ENCODE measurements at regions not wholly inside any gene's neighbourhood (a gene's known extent, or its start where the extent isn't known, plus 50 kb on each side); places are given as distances from the start of the nearest gene placed in this dataset.

DNA sequence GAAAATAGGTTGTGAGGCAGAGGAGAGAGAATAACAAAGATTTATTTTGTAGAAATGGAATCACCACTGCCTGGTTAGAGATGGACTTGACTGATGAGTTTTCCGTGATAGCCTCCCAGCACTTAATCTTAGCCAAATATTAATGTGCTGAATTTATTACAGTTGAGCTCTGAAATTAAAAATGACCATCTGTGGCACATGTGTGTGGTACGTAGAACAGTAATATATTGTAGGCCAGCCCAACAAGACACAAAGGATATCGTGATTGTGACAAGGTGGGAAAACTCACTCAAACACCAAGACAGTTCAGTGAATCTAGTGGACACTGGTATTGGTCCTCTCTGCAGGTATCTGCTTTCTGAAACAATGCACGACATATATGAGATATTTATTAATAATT is 119.4 kb downstream of the HAO1 start:
- no peak for FAIRE-seq

DNA sequence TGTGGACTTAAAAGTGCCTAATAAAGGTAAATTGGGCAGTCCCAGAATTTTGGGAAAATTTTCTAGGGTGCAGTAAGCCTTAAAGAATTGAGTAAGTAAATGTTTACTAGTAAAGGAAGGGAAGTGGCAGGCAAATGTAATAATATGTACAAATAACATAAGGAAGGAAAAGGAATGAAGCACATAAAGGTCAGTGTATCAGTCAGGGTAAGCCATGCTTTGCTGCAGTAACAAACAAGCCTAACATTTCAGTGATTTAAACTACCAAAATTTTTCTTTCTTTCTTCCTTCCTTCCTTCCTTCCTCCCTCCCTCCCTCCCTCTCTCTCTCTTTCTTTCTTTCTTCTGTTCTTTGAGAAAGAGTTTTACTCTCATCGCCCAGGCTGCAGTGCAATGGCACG is 117.5 kb downstream of the HAO1 start:
- FAIRE-seq: no peak

DNA sequence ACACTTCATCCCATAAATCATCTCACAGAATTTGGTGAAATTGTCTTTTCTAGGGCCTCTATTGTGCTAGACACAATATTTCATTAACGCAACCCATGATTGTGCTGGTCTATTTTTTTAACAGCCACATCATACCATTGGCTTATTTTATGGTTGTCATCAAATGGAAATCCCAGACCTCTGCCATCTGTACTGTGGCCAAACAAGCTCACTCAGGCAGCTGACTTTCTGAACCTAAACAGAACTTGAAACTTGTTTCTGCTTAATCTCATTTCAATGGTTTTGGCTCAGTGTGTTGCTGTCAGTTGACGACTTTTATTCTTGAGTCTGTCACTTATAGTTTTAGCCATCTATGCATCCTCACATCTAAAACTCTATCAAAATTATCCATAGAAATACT is 111.8 kb downstream of the HAO1 start:
- FAIRE-seq: no peak

DNA sequence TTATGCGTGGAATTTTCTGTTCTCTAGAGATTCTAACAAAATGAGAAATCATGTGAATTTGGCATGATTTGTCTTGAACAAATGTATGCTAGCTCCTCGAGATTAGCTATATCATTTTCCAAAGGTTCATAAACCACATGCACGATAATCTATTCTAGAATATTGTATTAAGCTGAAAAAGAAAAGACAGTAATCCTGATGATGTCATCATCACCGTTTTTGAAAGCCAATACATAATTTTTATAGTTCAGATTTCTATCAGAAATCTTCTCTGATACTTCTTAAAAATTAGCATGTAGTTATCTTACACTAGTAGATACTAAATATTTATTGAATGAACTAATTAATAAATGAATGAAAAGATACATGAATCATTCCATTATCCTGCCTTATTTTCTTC is 111.2 kb downstream of the HAO1 start:
- FAIRE-seq: no peak

DNA sequence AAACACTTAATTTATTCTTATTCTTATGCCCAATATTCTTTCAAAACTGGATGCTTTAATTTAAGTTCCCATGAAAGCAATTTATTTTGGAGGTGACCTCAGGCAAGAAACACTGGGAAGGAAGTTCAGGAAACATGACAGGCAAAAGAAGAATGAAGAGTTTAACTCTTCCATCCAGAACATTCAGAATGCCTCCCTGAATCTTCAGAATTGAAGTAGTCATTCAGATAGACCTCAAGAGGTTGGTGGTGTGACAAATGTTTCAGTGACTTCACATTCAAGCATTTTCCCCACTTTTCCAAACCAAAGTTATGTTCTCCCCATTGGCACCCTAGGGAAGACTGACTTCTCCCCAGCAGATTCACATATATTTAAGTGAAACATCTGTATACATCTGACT is 110.5 kb downstream of the HAO1 start:
- no peak for FAIRE-seq

All from TTC549 (cell line).